DMS79 (cell line): ENCODE measurements at regions not wholly inside any gene's neighbourhood (a gene's known extent, or its start where the extent isn't known, plus 50 kb on each side); places are given as distances from the start of the nearest gene placed in this dataset.
"Not testable (repeated sequence)": the region's sequence is repeated elsewhere in the genome, so short reads cannot be mapped to it uniquely, and the experiment has no call there.

ENCODE experiments used
- DNase-seq: peaks from one replicate; lab custom pipeline; 2025; lab: John Stamatoyannopoulos, UW

GRCh38 chr5:87785554-87786335 lies 373.0 kb upstream of the CCNH start:
- no peak for DNase-seq

GRCh38 chr5:87784879-87785495 lies 372.3 kb upstream of the CCNH start:
- no peak for DNase-seq

GRCh38 chr5:87784311-87784710 lies 371.6 kb upstream of the CCNH start:
- DNase-seq: no peak

- DNase-seq: no peak
Observed at GRCh38 chr5:87782916-87783315, 370.2 kb upstream of the CCNH start.

GRCh38 chr5:87781976-87782375 lies 369.2 kb upstream of the CCNH start:
- DNase-seq: no peak

DNA sequence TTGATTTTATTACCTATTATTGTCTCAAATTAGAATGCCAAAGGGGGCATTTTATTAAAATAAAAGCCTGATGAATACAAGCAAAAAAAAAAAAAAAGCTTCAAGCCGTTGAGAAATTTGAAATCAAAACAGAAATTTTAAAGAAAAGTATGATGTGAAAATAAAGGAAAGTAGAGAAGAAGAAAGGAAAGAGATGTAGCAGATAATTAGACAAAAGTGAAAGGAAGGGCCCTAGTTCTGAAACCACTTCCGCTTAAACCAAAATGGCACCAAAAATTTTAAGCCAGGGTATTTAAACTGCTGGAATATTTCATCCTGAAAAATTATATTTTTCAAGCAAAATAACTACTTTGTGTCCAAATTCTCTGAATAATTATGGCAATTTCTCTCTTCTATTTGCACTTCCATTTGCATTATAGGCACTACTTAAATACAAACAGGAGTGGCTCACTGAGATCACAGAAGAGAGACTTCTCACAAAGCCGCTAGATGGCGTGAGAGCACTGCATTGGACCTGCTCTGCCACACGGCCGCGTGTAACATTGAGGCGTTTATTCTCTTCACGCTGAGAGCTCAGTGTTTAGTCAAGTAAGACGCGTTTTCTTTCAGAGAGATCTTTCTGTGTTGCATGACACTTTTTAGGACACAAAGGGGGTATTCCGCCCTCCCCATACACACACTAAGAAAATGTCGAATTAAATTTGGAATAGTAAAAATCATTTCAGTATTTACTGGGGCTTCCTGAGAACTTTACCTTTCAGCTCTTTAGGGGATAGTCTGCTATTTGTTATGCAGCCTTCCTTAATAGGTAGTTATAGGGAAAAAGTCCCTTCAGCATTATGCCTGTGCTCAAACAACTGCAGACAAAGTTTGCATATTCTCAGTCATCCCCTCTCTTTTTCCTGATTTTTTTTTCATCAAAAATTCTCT lies 368.4 kb upstream of the CCNH start:
- peak; percentile 19 for DNase-seq

DNA sequence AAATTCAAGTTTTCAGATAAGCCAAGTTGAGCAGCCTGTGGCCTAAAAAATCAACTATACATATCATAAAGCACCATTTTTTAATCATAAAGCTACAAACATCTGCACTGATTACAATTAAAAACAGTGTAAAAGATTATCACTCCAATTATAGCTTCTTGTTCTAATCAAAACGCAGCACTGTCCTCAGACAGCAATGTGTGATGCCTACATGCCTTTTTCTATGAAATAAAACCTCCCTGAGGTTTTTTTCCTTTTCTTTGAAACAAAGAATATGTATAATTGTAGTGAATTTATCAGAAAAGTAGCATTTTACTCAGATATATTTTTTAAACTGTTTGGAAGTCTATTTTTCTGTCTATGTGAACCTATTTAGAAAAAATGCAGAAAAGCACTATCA lies 366.1 kb upstream of the CCNH start:
- DNase-seq: no peak

DNA sequence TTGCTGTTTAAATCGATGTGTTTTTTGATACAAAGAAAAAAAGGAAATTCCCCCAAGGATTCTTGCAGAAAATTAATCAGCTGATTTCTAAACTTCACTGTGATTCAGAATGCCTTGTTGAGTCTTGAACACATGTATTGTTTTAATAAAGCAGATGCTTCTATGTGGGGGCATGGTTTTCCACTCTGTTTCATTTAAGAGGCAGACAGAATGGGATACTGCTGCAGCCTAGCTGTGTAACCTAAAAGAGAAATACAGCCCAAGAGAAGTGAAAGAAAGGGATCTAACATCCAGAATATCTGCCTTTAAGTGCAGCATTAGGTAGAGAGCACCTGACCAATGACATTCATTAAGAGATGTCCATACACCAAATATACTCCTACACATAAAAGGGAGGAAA lies 365.1 kb upstream of the CCNH start:
- DNase-seq: no peak

GRCh38 chr5:87776785-87777184 lies 364.1 kb upstream of the CCNH start:
- DNase-seq: no peak

GRCh38 chr5:87776302-87776701 lies 363.6 kb upstream of the CCNH start:
- not testable (repeated sequence) for DNase-seq

GRCh38 chr5:87775228-87775627 lies 362.5 kb upstream of the CCNH start:
- DNase-seq: no peak

- no peak for DNase-seq
Observed at GRCh38 chr5:87774804-87775203, 362.1 kb upstream of the CCNH start.

- DNase-seq: no peak
Observed at GRCh38 chr5:87770601-87771121, 357.9 kb upstream of the CCNH start.

GRCh38 chr5:87770016-87770570 lies 357.4 kb upstream of the CCNH start:
- DNase-seq: no peak

DNA sequence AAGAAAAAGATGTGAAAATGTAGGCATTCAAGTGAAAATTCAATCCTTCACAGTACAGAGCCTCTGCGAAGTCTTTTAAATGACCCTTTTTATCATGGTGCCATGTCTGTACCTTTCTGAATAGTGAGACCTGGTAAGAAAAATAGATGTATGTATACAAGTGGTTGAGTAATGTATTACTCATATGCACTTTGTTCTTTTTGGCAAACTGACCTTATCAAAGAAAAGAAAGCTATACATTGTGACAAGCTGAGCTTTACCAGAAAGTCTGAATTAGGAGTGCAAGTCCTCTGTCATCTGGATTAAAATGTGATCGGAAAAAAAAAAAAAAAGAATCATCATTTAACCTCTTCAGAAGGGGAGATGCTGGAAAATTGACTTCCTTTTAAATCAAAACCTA lies 356.4 kb upstream of the CCNH start:
- DNase-seq: no peak

DNA sequence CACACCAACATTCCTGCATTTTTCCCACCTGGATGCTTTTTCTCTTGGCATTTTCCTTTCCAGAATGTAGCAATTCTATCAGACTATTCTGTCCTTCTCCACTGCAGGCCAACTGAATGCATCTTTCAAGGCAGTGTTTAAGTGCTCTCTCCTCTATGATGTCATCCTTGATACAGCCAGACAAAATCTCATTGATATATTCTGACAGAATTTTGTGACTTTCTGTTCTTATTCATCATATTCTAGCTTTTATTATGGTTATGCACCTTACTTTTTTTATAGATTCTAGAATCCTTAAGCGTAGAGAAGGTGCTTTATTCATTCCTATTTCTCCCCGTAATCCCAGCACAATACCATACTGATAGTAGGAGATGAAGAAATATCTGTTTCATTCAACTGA lies 355.5 kb upstream of the CCNH start:
- no peak for DNase-seq

DNA sequence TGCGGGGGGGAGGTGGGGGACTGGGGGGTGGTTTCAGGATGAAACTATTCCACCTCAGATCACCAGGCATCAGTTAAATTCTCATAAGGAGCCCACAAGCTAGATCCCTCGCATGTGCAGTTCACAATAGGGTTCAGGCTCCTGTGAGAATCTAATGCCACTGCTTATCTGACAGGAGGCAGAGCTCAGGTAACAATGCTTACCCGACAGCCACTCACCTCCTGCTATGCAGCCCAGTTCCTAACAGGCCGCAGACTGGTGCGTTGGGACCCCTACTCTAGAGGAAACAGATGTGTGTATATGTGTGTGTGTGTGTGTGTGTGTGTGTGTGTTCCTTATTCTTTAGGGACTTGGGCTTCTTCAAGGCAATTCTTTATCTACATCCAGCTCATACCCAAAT lies 352.3 kb upstream of the CCNH start:
- no peak for DNase-seq

- DNase-seq: no peak
Observed at GRCh38 chr5:87762631-87763030, 349.9 kb upstream of the CCNH start.

- DNase-seq: no peak
Observed at GRCh38 chr5:87756951-87757350, 344.2 kb upstream of the CCNH start.

GRCh38 chr5:87755360-87755759 lies 342.6 kb upstream of the CCNH start:
- no peak for DNase-seq

- DNase-seq: no peak
Observed at GRCh38 chr5:87754009-87754757, 341.5 kb upstream of the CCNH start.
